Astrocyte (in vitro differentiated cells and primary cell): ENCODE measurements at regions not wholly inside any gene's neighbourhood (a gene's known extent, or its start where the extent isn't known, plus 50 kb on each side); places are given as distances from the start of the nearest gene placed in this dataset.

Experiments
- DNase-seq: peaks from one replicate; pipeline ENCODE4 v3.0.0-alpha.2; 2010; ENCODE audit warnings: low read depth
- FAIRE-seq: peaks from 2 replicates; lab custom pipeline; 2011; peaks lifted over from hg19 to GRCh38; lab: Jason Lieb, UNC
- H2AFZ ChIP-seq: 2 replicates; pipeline ENCODE4 v1.6.0; 2012; ENCODE audit warnings: low read depth, low read length, inconsistent platforms
- H3K27ac ChIP-seq: 2 replicates; pipeline ENCODE4 v1.5.1; 2011; ENCODE audit warnings: low read depth, low read length, inconsistent platforms
- H3K27me3 ChIP-seq: 2 replicates; pipeline ENCODE4 v1.6.0; 2011; ENCODE audit warnings: low read length, inconsistent platforms; ENCODE audit not compliant: insufficient read depth
- H3K36me3 ChIP-seq: 2 replicates; pipeline ENCODE4 v1.5.1; 2011; ENCODE audit warnings: low read length, inconsistent platforms; ENCODE audit not compliant: insufficient read depth
- H3K4me1 ChIP-seq: 2 replicates; pipeline ENCODE4 v1.5.1; 2011; ENCODE audit warnings: low read length, inconsistent platforms; ENCODE audit not compliant: insufficient read depth
- H3K4me2 ChIP-seq: 2 replicates; pipeline ENCODE4 v1.6.0; 2012; ENCODE audit warnings: low read length, inconsistent platforms
- H3K4me3 ChIP-seq: 2 replicates; pipeline ENCODE4 v1.5.1; 2011; ENCODE audit warnings: low read depth, mild to moderate bottlenecking, low read length, inconsistent platforms; ENCODE audit not compliant: insufficient read depth
- H3K79me2 ChIP-seq: 2 replicates; pipeline ENCODE4 v1.6.0; 2012; ENCODE audit warnings: mild to moderate bottlenecking, low read length, inconsistent platforms; ENCODE audit not compliant: insufficient read depth
- H3K9ac ChIP-seq: 2 replicates; pipeline ENCODE4 v1.6.0; 2012; ENCODE audit warnings: mild to moderate bottlenecking, low read length, inconsistent platforms
- H3K9me3 ChIP-seq: 2 replicates; pipeline ENCODE4 v1.5.1; 2012; ENCODE audit warnings: low read depth, mild to moderate bottlenecking, low read length, inconsistent platforms; ENCODE audit not compliant: insufficient read depth
- H4K20me1 ChIP-seq: 2 replicates; pipeline ENCODE4 v1.6.0; 2012; ENCODE audit warnings: low read length, inconsistent platforms; ENCODE audit not compliant: insufficient read depth
- H3K27ac Mint-ChIP-seq: one replicate; pipeline ENCODE4 v1.8.0; 2021; ENCODE audit warnings: mild to moderate bottlenecking, mixed read lengths; ENCODE audit not compliant: unreplicated experiment
- H3K27me3 Mint-ChIP-seq: one replicate; pipeline ENCODE4 v1.8.0; 2021; ENCODE audit warnings: low read depth, mixed read lengths; ENCODE audit not compliant: unreplicated experiment
- H3K36me3 Mint-ChIP-seq: one replicate; pipeline ENCODE4 v1.8.0; 2021; ENCODE audit warnings: low read depth, mixed read lengths; ENCODE audit not compliant: unreplicated experiment
- H3K4me1 Mint-ChIP-seq: one replicate; pipeline ENCODE4 v1.8.0; 2021; ENCODE audit warnings: low read depth, mixed read lengths; ENCODE audit not compliant: unreplicated experiment
- H3K4me3 Mint-ChIP-seq: one replicate; pipeline ENCODE4 v1.8.0; 2021; ENCODE audit warnings: mild to moderate bottlenecking, moderate library complexity, mixed read lengths; ENCODE audit not compliant: unreplicated experiment
- H3K9me3 Mint-ChIP-seq: one replicate; pipeline ENCODE4 v1.8.0; 2021; ENCODE audit warnings: mild to moderate bottlenecking, mixed read lengths; ENCODE audit not compliant: unreplicated experiment
- EZH2 ChIP-seq: IDR thresholded peaks from 2 replicates; pipeline ENCODE4 v1.6.1; 2012; ENCODE audit warnings: mild to moderate bottlenecking, low read length, inconsistent platforms; ENCODE audit not compliant: insufficient read depth
- TF ChIP-seq, protein P1 (sequence below): IDR thresholded peaks from 2 replicates; pipeline ENCODE4 v1.5.1; 2011; ENCODE audit warnings: low read depth, mild to moderate bottlenecking, inconsistent platforms, low read length, moderate library complexity; ENCODE audit not compliant: insufficient read depth

DNA sequence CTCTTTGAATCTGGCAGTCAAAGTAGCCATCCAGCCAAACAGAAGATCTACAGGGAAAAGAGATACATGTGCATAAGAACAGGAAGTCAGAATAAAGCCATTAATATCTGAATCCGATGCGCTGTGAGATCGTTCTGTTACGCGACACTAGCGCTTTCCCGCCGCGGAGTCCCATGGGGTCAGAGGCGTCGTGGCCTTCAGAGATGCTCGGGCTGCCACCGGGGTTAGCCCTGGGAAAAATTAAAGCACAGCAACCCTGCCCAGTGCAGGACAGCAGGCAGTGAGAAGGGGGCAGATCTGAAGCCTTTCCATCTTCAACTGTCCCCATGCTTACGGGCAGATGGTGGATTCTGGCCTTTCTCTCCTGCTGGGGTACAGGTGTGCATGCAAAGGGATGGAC is 225.6 kb upstream of the MGMT start:
- Histone ChIP-seq H3K27ac (no peak overlapping the region), H3K36me3 (no peaks in the 10 kb centered on the region), H3K9ac (no peak overlapping the region), H3K27me3 (no peaks in the 10 kb centered on the region), H2AFZ (no peak overlapping the region), H3K4me3 (no peak overlapping the region), H3K9me3 (peaks cover 8% of the 10 kb centered on the region), H3K4me2 (no peak overlapping the region), H4K20me1 (no peaks in the 10 kb centered on the region), H3K4me1 (no peaks in the 10 kb centered on the region), H3K79me2 (no peaks in the 10 kb centered on the region)
- Mint-ChIP-seq H3K4me3 (no peak overlapping the region), H3K9me3 (peaks cover 4% of the 10 kb centered on the region), H3K27ac (no peak overlapping the region), H3K4me1 (no peaks in the 10 kb centered on the region), H3K36me3 (no peaks in the 10 kb centered on the region), H3K27me3 (peaks cover 21% of the 10 kb centered on the region)
- no peak for TF ChIP-seq EZH2
- TF ChIP-seq, protein P1, sequence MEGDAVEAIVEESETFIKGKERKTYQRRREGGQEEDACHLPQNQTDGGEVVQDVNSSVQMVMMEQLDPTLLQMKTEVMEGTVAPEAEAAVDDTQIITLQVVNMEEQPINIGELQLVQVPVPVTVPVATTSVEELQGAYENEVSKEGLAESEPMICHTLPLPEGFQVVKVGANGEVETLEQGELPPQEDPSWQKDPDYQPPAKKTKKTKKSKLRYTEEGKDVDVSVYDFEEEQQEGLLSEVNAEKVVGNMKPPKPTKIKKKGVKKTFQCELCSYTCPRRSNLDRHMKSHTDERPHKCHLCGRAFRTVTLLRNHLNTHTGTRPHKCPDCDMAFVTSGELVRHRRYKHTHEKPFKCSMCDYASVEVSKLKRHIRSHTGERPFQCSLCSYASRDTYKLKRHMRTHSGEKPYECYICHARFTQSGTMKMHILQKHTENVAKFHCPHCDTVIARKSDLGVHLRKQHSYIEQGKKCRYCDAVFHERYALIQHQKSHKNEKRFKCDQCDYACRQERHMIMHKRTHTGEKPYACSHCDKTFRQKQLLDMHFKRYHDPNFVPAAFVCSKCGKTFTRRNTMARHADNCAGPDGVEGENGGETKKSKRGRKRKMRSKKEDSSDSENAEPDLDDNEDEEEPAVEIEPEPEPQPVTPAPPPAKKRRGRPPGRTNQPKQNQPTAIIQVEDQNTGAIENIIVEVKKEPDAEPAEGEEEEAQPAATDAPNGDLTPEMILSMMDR, result no peak
- DNase-seq, result no peak
- FAIRE-seq, result no peak

GRCh38 chr10:129244298-129244697 is 222.7 kb upstream of the MGMT start:
- Histone ChIP-seq H3K27me3 (no peaks in the 10 kb centered on the region), H3K4me1 (no peaks in the 10 kb centered on the region), H3K4me3 (no peak overlapping the region), H4K20me1 (no peaks in the 10 kb centered on the region), H3K4me2 (no peak overlapping the region), H2AFZ (no peak overlapping the region), H3K36me3 (no peaks in the 10 kb centered on the region), H3K79me2 (no peaks in the 10 kb centered on the region), H3K9ac (no peak overlapping the region), H3K9me3 (peaks cover 3% of the 10 kb centered on the region), H3K27ac (no peak overlapping the region)
- Mint-ChIP-seq H3K36me3 (no peaks in the 10 kb centered on the region), H3K27ac (no peak overlapping the region), H3K9me3 (peaks cover 4% of the 10 kb centered on the region), H3K4me3 (no peak overlapping the region), H3K27me3 (peaks cover 23% of the 10 kb centered on the region), H3K4me1 (peaks cover 5% of the 10 kb centered on the region)
- FAIRE-seq (no peak), DNase-seq (no peak)
- TF ChIP-seq, protein P1, result no peak
- TF ChIP-seq EZH2, result no peak

DNA sequence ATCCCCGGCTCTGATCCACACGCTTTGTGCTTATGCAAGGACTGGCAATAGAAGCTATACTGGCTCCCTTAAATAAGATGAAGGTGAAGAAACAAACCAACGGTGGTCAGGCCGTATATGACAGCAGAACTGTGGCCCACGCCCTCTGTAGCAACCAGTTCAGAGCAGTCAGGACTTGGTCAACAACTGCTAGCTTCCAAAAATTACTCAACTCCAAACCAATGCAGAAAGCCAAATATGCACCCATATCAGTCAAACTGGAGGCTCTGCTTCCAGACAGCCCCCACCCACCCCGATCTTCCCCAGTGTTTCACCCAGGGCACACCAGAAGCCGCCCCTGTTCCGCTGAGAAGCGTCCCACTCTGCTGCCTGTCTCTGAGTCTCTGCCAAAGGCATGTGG is 222.3 kb upstream of the MGMT start:
- H3K27me3 ChIP-seq, result no peaks in the 10 kb centered on the region
- DNase-seq, result no peak
- H3K9me3 ChIP-seq, result peaks cover 3% of the 10 kb centered on the region
- no peaks in the 10 kb centered on the region for H3K4me1 ChIP-seq
- no peak overlapping the region for H3K4me3 ChIP-seq
- H3K9ac ChIP-seq, result no peak overlapping the region
- H2AFZ ChIP-seq, result no peak overlapping the region
- H4K20me1 ChIP-seq, result no peaks in the 10 kb centered on the region
- H3K4me2 ChIP-seq, result no peak overlapping the region
- no peak overlapping the region for H3K27ac ChIP-seq
- Mint-ChIP-seq H3K27ac (no peak overlapping the region), H3K27me3 (peaks cover 23% of the 10 kb centered on the region), H3K36me3 (no peaks in the 10 kb centered on the region), H3K4me1 (peaks cover 5% of the 10 kb centered on the region), H3K9me3 (peaks cover 4% of the 10 kb centered on the region), H3K4me3 (no peak overlapping the region)
- no peaks in the 10 kb centered on the region for H3K79me2 ChIP-seq
- FAIRE-seq, result no peak
- TF ChIP-seq EZH2, result no peak
- TF ChIP-seq, protein P1, result no peak
- H3K36me3 ChIP-seq, result no peaks in the 10 kb centered on the region
